ENCODE measurements at regions not wholly inside any gene's neighbourhood (a gene's known extent, or its start where the extent isn't known, plus 50 kb on each side); places are given as distances from the start of the nearest gene placed in this dataset.

DNA sequence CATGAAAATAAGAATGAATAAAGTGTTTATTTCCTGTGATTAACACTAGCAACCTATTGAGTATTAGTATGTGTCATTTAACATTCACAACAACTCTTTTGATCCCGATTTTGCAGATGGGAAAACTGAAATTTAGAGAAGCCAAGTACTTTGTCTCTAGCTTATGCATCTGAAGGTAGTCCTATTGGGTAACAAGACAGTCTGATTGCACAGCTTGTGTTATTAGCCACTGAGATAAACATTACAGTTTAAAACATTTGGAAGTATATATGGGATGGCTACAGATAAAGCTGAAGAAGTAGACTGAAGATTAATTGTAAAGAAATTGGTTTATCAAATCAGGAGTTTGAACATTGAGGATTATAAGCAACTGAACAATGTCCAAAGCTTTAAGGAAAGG lies 99.6 kb upstream of the PDE5A start:
- Histone ChIP-seq H3K27ac (replicated peaks) (no peak overlapping the region), H3K9me3 (replicated peaks) (peaks cover 9% of the 10 kb centered on the region), H3K36me3 (no peaks in the 10 kb centered on the region), H3K4me1 (peaks cover 45% of the 10 kb centered on the region), H3K4me3 (no peak overlapping the region), H3K27me3 (ENCODE audit: low read depth) (no peaks in the 10 kb centered on the region)
- TF ChIP-seq, protein P1, sequence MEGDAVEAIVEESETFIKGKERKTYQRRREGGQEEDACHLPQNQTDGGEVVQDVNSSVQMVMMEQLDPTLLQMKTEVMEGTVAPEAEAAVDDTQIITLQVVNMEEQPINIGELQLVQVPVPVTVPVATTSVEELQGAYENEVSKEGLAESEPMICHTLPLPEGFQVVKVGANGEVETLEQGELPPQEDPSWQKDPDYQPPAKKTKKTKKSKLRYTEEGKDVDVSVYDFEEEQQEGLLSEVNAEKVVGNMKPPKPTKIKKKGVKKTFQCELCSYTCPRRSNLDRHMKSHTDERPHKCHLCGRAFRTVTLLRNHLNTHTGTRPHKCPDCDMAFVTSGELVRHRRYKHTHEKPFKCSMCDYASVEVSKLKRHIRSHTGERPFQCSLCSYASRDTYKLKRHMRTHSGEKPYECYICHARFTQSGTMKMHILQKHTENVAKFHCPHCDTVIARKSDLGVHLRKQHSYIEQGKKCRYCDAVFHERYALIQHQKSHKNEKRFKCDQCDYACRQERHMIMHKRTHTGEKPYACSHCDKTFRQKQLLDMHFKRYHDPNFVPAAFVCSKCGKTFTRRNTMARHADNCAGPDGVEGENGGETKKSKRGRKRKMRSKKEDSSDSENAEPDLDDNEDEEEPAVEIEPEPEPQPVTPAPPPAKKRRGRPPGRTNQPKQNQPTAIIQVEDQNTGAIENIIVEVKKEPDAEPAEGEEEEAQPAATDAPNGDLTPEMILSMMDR (IDR thresholded peaks at IDR 0.05; ENCODE audit: borderline replicate concordance): no peak
- intact Hi-C loops (cut with micrococcal nuclease): no loop called here
- DNase-seq: no peak

DNA sequence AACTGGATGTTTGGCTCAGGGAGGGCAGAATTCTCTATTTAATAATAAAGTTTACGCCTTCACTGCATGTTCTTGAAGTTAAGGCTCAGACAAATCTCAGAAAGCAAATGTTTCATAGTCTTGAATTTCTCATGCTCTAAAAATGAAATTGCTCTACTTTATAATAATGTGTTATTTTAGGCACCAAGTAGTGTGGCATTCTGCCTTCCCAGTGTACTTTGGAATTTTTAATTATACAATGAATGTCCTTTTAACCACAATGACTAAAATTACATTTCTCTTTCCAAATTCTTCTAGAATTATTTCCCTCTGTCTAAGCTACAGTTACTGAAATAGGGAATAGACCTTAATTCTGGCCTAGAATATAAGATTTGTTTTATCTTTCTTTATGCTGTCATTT lies 97.9 kb upstream of the PDE5A start:
- Histone ChIP-seq H3K36me3 (no peaks in the 10 kb centered on the region), H3K27me3 (ENCODE audit: low read depth) (no peaks in the 10 kb centered on the region), H3K4me3 (no peak overlapping the region), H3K9me3 (replicated peaks) (peaks cover 9% of the 10 kb centered on the region), H3K4me1 (peaks cover 39% of the 10 kb centered on the region), H3K27ac (replicated peaks) (peak overlapping the region; percentile 41)
- no peak for DNase-seq
- intact Hi-C loops (cut with micrococcal nuclease): no loop called here
- TF ChIP-seq, protein P1 (IDR thresholded peaks at IDR 0.05; ENCODE audit: borderline replicate concordance): no peak

DNA sequence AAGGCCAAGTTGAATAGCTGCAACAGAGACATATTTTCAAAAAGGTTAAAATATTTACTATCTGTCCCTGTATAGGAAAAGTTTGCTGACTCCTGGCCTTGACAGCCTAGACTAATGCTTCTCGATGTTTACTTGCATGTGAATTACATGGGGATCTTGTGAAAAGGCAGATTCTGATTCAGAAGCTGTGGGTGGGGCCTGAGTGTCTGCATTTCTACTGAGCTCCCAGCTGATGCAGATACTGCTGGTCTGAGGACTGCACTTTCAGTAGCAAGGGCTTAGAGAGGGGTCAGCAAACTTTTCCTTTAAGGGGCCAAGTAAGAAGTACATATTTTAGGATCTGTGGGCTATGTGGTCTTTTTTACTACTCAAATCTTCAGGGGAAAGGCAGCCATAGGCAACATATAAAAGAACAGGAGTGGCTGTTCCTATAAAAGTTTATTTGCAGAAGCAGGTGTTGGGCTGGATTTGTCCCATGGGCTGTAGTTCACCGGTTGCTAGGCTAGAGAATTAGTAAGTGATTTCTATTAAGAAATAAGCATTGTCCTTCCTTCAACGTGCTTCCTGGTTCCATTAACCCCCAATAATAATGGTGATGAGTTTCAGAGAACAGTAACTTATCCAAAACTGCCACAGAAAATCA lies 97.2 kb upstream of the PDE5A start:
- no peaks in the 10 kb centered on the region for H3K27me3 ChIP-seq (ENCODE audit: low read depth)
- peaks cover 32% of the 10 kb centered on the region for H3K4me1 ChIP-seq
- H3K27ac ChIP-seq (replicated peaks): peak overlapping the region; percentile 41
- H3K36me3 ChIP-seq: no peaks in the 10 kb centered on the region
- TF ChIP-seq, protein P1 (IDR thresholded peaks at IDR 0.05; ENCODE audit: borderline replicate concordance): no peak
- no peak for DNase-seq
- no peak overlapping the region for H3K4me3 ChIP-seq
- intact Hi-C loops (cut with micrococcal nuclease): no loop called here
- H3K9me3 ChIP-seq (replicated peaks): peaks cover 11% of the 10 kb centered on the region

DNA sequence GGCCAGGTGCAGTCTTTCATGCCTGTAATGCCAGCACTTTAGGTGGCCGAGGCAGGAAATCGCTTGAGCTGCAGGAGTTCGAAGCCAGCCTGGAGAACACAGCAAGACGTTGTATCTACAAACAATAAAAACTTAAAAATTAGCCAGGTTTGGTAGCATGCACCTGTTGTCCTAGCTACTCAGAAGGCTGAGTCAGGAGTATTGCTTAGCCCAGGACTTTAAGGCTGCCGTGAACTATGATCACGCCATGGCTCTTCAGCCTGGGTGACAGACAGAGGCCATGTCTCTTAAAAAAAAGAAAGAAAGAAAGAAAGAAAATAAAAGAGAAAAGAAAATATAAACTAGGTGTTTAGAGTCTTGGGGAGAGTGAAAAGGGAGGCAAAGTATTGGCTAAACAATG lies 96.4 kb upstream of the PDE5A start:
- no peak for DNase-seq
- H3K36me3 ChIP-seq: no peaks in the 10 kb centered on the region
- TF ChIP-seq, protein P1 (IDR thresholded peaks at IDR 0.05; ENCODE audit: borderline replicate concordance): no peak
- H3K4me1 ChIP-seq: peaks cover 24% of the 10 kb centered on the region
- intact Hi-C loops (cut with micrococcal nuclease): no loop called here
- peaks cover 19% of the 10 kb centered on the region for H3K9me3 ChIP-seq (replicated peaks)
- no peak overlapping the region for H3K4me3 ChIP-seq
- H3K27me3 ChIP-seq (ENCODE audit: low read depth): no peaks in the 10 kb centered on the region
- H3K27ac ChIP-seq (replicated peaks): no peak overlapping the region

DNA sequence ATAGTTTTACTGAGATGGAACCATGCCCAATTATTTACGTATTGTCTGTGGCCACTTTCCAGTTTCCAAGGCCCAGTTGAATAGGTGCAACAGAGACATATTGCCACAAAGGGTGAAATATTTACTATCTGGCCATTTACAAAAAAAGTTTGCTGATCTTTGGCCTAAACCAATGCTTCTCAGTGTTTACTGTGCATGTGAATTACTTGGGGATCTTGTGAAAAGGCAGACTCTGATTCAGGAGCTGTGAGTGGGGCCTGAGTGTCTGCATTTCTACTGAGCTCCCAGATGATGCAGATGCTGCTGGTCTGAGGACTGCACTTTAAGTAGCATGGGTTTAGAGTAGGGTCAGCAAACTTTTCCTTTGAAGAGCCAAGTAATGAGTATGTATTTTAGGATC lies 94.1 kb upstream of the PDE5A start:
- TF ChIP-seq, protein P1 (IDR thresholded peaks at IDR 0.05; ENCODE audit: borderline replicate concordance): no peak
- Histone ChIP-seq H3K9me3 (replicated peaks) (peaks cover 34% of the 10 kb centered on the region), H3K36me3 (no peaks in the 10 kb centered on the region), H3K4me3 (no peak overlapping the region), H3K27ac (replicated peaks) (no peak overlapping the region), H3K4me1 (peaks cover 12% of the 10 kb centered on the region), H3K27me3 (ENCODE audit: low read depth) (no peaks in the 10 kb centered on the region)
- intact Hi-C loops (cut with micrococcal nuclease): no loop called here
- DNase-seq: no peak
